HPDE6-E6E7 (cell line): ENCODE measurements at regions not wholly inside any gene's neighbourhood (a gene's known extent, or its start where the extent isn't known, plus 50 kb on each side); places are given as distances from the start of the nearest gene placed in this dataset.

Experiments used
- DNase-seq: peaks from one replicate; pipeline ENCODE4 v3.0.0; 2011; ENCODE audit warnings: missing footprints; ENCODE audit errors: extremely low spot score

DNA sequence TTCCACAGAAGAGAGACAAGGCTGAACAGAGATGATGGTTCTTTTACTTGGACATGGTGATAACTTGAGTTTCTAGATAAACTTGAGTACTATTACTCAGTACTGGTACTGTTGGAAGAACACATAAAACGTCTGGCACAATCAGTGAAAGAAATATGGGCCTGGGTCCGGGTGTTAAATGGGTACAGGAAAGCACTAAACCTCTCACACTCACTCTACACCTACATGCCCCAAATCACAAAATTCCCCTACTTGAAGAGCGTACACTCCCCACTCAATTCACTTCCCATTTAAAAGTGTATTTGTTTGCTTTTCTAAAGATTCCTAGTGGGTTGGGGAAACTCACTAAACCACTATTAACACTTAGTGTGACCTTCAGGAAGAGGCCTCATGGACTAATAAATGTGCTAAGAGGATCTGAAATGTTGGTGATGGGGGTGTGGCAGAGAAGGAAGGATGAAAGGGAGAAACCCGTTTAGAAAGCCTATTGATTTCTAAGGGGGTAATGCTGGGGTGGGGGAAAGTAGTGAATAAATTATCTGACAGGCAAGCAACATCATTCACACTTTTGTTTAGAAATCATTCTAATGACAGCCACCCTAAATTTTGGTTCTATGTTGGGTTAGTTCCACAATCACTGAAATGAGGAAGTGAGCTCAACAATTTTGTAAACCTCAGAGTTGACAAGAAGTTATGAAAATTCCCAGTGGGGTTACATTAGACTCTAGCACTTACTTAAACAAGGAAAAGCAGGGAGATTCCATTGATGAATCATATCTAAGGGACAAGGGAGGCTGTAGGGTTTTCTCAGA, 222.6 kb upstream of the MARCKS start:
- no peak for DNase-seq

- no peak for DNase-seq
Observed at GRCh38 chr6:113635222-113635986, 221.7 kb upstream of the MARCKS start.

GRCh38 chr6:113636357-113636824, 220.8 kb upstream of the MARCKS start:
- DNase-seq, result no peak

DNA sequence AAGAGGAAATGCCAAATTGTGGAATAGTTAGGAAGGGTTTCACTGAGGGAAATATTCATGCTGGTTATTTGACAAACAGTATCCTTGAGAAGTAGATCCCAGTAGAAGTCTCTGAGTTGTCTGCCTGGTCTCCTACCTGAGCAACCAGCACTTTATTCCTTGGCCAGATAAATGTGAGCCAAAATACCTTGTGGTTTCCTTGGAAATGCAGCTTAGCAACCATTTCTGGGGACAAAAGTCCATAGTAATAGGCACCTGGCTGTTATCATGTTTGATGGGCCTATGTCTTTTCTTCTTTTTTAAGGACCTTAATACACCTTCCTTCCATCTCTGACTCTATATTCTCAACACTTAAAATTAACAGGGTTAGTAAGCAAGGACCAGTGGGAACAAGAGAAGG, 217.1 kb upstream of the MARCKS start:
- no peak for DNase-seq

DNA sequence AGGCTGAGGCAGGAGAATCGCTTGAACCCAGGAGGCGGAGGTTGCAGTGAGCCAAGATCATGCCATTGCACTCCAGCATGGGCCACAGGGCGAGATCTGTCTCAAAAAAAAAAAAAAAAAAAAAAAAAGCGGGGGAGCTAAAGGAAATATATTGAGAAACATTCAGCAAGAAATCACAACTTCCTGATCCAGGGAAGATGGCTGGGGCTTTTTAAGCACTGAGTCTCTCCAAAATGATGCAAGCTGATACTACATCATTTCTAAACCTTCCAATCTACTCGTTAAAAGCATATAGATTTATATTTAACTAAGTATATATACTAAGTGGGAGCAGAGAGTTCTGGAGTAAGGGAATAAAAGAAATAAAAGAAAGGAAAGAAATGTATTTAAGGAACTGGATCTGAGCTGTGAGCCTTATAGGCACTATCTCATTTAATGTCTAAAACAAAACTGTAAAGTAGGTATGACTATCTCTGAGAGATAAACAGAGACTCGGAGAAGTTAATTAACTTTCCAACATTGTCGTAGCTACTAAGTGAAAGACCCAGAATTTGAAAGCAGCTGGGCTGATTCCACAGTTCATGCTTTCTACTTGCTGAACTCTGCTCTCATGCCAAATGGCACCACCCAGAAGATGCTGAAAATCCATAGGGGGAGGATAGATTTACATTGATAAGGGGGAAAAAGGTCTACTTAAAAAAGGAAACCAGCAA, 215.0 kb upstream of the MARCKS start:
- DNase-seq, result no peak

DNA sequence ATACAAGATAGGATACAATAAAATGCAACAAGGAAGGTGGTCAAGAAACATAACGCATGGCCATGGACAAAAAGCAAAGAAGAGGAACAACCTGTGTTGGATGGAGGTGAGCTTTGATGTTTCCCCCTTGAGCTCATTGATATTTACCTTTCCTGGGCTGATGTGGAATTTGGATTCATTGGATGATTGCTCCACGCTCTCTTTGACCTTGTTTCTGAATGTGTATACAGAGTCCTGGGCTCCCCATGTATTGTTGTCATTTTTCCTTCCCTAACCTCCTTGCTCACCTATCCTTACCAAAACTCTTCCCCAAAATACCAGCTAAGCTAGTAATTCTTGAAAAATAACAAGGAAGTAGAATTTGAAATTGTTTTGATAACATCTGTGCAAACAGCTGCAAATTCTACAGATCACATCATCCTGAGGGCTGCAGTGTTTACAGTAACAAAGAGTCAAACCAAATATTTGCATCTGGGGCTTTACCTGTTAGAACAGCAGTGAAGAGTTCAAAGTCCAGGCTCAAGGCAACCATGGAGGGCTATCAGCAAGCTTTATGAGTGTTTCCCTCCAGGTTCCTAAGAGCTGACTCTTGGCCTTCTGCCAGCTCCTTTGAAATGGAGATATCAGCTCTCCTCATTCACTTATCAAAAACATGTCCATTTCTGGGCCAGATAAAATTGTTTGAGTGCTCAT, 214.3 kb upstream of the MARCKS start:
- no peak for DNase-seq

GRCh38 chr6:113643407-113643770, 213.8 kb upstream of the MARCKS start:
- no peak for DNase-seq

- peak; percentile 58 for DNase-seq
Observed at GRCh38 chr6:113644861-113645575, 212.1 kb upstream of the MARCKS start.

- peak; percentile 88 for DNase-seq
Observed at GRCh38 chr6:113645576-113645970, 211.6 kb upstream of the MARCKS start.

GRCh38 chr6:113645986-113646385, 211.2 kb upstream of the MARCKS start:
- DNase-seq, result no peak

- no peak for DNase-seq
Observed at GRCh38 chr6:113646701-113647100, 210.4 kb upstream of the MARCKS start.

GRCh38 chr6:113647143-113647889, 209.8 kb upstream of the MARCKS start:
- DNase-seq, result no peak

GRCh38 chr6:113648698-113649097, 208.4 kb upstream of the MARCKS start:
- no peak for DNase-seq

DNA sequence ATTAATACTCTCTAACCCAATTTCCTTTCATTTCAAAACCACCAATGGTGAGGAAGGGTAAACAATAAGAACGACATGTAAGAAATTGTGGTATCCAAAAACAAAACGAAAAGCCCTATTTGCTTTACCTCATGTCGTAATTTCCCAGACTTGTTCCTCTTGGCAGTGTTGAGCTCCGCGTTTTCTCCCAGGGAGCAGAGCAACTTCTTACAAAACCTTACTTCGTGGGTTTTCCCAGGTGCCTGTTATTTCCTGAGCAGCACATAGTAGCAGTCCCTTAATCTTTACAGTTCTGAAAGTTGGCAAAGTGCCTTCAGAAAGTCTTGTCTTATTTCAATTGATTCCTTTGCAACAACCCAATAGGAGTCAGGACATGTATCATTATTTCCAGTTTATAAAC, 207.9 kb upstream of the MARCKS start:
- DNase-seq, result no peak

DNA sequence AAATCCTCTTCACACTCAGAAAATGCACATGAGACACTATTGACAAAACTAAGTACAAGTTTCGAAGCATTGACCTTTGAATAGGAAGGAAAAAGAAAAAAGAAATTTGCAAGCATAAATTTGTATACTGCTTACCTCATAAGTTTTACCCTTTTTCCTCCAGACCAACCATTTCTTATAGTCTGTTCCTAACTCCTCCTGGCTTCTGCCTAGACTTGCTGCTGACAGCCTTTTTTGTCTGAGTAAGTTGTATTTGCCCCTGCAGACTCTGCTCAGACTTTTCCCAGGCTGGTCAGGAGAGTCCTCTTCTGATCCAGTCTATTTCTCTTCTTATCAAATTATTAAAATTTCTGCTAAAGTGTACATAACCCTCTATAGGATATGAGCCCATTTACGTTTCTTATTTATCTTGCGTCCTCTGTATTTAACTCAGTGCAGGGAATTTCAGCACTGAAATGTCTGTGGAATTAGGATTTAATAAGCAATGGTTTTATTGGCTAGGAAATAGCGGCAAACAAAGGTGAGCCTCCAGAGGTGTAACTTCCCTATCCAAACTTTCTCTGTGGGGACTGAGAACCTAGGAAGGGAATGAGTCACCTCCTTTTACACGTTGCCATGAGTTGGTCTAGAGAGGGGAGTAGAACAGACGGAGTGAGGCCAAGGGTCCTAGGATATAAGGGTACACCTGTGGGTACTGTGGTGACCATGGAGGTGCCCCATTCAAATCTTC, 207.1 kb upstream of the MARCKS start:
- DNase-seq, result no peak

- no peak for DNase-seq
Observed at GRCh38 chr6:113650610-113650979, 206.6 kb upstream of the MARCKS start.

- no peak for DNase-seq
Observed at GRCh38 chr6:113651120-113651519, 206.0 kb upstream of the MARCKS start.

- no peak for DNase-seq
Observed at GRCh38 chr6:113651920-113652319, 205.2 kb upstream of the MARCKS start.

DNA sequence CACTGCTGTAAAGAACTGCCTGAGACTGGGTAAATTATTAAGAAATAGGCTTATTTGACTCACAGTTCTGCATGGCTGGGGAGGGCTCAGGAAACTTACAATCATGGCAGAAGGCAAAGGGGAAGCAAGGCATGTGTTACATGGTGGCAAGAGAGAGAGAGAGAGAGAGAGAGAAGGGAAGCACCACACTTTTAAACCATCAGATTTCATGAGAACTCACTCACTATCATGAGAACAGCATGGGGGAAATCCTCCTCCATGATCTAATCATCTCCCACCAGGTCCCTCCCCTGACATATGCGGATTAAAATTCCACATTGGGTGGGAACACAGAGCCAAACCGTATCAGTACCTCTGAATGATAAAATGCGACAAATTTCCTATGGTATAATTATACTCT, 203.9 kb upstream of the MARCKS start:
- no peak for DNase-seq

GRCh38 chr6:113654396-113654795, 202.7 kb upstream of the MARCKS start:
- peak; percentile 64 for DNase-seq
